GM12865 (cell line): ENCODE measurements at regions not wholly inside any gene's neighbourhood (a gene's known extent, or its start where the extent isn't known, plus 50 kb on each side); places are given as distances from the start of the nearest gene placed in this dataset.
A peak's percentile ranks its signal among the peaks of the same experiment; 100 is the strongest.

Experiments
- DNase-seq: peaks from one replicate; pipeline ENCODE4 v3.0.0; 2010; ENCODE audit warnings: low read depth
- H3K4me3 ChIP-seq: 2 replicates; pipeline ENCODE4 v1.5.1; 2011; ENCODE audit warnings: mild to moderate bottlenecking, low read depth, low read length, control low read depth
- TF ChIP-seq, protein P1 (sequence below): IDR thresholded peaks from 2 replicates; pipeline ENCODE4 v1.5.1; 2011; ENCODE audit warnings: low read length, control low read depth, low read depth, inconsistent platforms; ENCODE audit not compliant: insufficient read depth; ENCODE audit errors: missing control alignments

GRCh38 chr1:81287411-81288080 lies 513.2 kb upstream of the ADGRL2 start:
- DNase-seq: no peak
- TF ChIP-seq, protein P1, sequence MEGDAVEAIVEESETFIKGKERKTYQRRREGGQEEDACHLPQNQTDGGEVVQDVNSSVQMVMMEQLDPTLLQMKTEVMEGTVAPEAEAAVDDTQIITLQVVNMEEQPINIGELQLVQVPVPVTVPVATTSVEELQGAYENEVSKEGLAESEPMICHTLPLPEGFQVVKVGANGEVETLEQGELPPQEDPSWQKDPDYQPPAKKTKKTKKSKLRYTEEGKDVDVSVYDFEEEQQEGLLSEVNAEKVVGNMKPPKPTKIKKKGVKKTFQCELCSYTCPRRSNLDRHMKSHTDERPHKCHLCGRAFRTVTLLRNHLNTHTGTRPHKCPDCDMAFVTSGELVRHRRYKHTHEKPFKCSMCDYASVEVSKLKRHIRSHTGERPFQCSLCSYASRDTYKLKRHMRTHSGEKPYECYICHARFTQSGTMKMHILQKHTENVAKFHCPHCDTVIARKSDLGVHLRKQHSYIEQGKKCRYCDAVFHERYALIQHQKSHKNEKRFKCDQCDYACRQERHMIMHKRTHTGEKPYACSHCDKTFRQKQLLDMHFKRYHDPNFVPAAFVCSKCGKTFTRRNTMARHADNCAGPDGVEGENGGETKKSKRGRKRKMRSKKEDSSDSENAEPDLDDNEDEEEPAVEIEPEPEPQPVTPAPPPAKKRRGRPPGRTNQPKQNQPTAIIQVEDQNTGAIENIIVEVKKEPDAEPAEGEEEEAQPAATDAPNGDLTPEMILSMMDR: no peak
- no peak overlapping the region for H3K4me3 ChIP-seq

DNA sequence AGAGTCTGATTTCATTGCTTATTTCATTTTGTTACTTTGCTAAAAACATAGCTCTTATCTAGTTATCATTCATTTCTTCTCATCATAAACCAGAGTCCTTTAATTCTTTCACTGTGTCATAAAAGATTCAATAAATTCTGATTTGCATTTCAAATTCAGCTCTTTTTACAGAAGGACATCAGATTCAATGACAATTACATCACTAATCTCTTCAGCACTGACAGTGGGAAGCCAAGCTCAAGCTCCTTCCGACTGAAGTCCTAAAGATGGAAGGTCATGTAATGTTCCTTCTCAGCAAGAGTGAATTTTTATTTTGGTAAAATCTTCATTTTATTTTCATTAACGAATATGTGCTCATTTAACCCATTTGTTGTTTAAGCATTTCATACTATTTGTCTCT lies 530.7 kb upstream of the ADGRL2 start:
- DNase-seq: no peak
- TF ChIP-seq, protein P1: no peak
- no peak overlapping the region for H3K4me3 ChIP-seq

DNA sequence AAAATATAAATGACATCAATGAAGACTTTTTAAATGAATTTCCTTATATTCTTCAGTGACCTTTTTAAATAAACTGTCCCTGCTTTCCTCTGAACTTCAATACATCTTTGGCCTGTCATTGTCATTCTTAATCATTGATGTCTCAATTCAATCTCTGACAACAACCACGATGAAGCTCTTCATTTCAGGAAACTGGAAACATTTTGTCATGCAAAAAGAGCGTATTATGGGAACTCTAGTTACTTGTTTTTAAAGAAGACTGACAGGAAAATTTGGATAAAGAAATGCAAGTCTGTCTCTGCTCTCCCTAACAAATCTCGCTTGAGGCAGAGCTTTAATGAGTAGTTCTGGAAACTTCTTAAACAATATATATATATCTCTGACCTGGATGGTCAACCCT lies 535.8 kb upstream of the ADGRL2 start:
- no peak overlapping the region for H3K4me3 ChIP-seq
- DNase-seq: no peak
- TF ChIP-seq, protein P1: no peak

DNA sequence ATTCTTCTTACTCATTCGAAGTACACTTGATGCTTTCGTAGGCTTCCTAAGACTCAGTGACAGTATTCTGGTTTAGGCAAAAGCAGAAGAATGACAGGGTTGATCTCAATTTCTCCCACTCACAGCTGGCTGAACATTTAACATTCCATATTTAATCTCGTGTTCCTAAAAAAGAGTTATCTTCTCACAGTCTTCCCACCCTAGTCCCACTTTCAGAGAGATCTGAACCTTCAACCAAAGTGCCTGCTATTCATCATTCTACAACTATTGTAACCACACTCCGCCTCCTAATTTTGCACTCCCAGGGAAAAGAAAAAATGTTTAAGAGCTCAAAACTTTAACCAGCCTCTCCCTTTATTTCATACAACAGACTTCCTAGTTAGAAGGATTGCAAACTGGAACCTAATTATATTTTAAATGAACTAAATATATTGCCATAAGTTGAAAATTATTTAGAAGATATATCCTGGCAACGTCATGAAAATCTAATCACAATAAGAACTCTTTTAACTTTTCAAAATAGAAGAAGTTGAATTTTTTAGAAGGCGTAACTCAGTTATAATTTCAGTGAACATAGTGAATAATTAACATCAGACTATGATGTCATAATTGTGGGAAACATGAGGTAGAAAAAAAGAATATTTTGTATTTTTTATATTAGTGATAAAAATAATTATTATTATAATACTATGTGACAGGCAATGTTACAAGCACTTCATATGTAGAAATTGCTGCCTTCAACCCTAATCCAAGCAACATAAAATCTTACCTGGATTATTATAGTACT lies 540.9 kb upstream of the ADGRL2 start:
- no peak for DNase-seq
- TF ChIP-seq, protein P1: no peak

DNA sequence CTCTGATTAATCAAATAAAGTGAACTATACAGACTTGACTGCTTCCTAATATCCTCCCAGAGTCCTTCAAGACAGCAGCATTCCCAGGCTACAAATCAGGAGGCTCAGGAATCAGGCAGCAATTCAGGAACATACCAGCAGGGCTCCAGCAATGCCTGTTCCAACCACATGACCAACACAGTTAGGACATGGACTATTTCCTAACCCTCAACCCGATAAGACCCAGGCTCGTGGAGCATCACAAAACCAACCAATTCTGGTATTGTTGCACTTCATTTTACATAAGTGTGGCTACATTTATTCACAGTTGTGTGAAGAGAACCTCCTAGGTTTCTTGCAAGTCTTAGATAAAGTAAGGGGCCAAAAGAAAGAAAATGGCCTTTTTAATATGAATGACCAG lies 546.2 kb upstream of the ADGRL2 start:
- TF ChIP-seq, protein P1: peak; percentile 4
- H3K4me3 ChIP-seq: no peak overlapping the region
- DNase-seq: no peak

More for the DNA sequence above, 540.9 kb upstream of the ADGRL2 start:
- no peak overlapping the region for H3K4me3 ChIP-seq

DNA sequence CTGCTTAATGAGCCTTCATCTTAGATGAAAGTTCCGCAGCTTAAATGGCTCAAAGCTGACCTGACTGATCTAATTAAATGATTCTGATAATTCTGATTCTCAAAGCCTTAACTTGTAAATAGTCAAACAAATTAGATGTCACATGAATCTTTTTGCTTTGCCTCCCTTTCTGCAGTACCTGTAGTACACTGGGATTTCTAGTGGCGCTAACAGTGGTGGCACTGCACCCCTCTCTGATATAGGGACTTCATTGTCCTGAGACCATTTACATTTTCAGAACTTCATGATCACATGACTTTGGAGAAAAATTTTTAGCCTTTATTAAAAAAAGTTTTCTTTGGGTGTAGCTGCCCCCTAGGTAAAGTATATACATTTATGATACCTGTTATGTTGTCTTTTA lies 546.7 kb upstream of the ADGRL2 start:
- no peak for DNase-seq
- no peak overlapping the region for H3K4me3 ChIP-seq
- TF ChIP-seq, protein P1: no peak
